ENCODE measurements at regions not wholly inside any gene's neighbourhood (a gene's known extent, or its start where the extent isn't known, plus 50 kb on each side); places are given as distances from the start of the nearest gene placed in this dataset.

DNA sequence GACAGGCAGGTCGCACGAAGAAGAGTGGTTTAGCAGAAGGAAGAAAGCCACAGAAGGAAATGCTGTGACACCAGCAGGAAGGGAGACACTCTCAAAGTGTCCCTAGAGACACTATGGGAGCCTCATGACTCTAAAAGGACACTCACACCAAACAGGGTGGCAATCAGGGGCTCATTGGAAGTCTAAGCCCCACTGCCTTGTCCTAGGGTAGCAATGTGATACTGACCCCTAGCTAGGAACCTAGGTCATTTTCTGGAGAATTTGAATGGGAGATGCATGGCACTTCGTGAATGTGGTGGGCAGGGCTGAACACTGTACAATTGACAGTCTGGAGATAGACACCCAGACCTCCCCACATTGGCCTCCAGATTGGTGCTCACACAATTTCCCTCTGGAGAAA lies 385.0 kb downstream of the EIPR1 start:
- DNase-seq (ENCODE audit: low read depth), result no peak
- Histone ChIP-seq H3K4me3 (ENCODE audit: low read depth, low read length) (no peak overlapping the region), H3K27me3 (ENCODE audit: control insufficient read depth, insufficient read depth, low read length) (no peaks in the 10 kb centered on the region), H3K36me3 (ENCODE audit: control insufficient read depth, insufficient read depth, low read length) (no peaks in the 10 kb centered on the region)
- TF ChIP-seq, protein P1, sequence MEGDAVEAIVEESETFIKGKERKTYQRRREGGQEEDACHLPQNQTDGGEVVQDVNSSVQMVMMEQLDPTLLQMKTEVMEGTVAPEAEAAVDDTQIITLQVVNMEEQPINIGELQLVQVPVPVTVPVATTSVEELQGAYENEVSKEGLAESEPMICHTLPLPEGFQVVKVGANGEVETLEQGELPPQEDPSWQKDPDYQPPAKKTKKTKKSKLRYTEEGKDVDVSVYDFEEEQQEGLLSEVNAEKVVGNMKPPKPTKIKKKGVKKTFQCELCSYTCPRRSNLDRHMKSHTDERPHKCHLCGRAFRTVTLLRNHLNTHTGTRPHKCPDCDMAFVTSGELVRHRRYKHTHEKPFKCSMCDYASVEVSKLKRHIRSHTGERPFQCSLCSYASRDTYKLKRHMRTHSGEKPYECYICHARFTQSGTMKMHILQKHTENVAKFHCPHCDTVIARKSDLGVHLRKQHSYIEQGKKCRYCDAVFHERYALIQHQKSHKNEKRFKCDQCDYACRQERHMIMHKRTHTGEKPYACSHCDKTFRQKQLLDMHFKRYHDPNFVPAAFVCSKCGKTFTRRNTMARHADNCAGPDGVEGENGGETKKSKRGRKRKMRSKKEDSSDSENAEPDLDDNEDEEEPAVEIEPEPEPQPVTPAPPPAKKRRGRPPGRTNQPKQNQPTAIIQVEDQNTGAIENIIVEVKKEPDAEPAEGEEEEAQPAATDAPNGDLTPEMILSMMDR (IDR thresholded peaks at IDR 0.05; ENCODE audit: insufficient read depth, low read length, poor library complexity, severe bottlenecking), result no peak

DNA sequence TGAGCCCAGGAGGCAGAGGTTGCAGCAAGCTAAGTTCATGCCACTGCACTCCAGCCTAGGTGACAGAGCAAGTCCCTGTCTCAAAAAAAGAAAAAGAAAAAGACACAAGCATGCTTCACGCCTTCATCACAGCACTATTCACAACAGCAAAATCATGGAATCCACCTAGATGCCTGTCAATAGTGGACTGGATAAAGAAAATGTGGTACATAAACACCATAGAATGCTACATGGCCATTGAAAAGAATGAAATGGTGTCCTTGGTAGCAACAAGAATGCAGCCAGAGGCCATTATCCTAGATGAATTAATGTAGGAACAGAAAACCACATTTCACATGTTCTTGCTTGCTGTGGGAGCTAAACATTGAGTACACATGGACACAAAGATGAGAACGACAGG lies 392.6 kb downstream of the EIPR1 start:
- no peak for DNase-seq (ENCODE audit: low read depth)
- TF ChIP-seq, protein P1 (IDR thresholded peaks at IDR 0.05; ENCODE audit: insufficient read depth, low read length, poor library complexity, severe bottlenecking), result no peak
- Histone ChIP-seq H3K27me3 (ENCODE audit: control insufficient read depth, insufficient read depth, low read length) (no peaks in the 10 kb centered on the region), H3K4me3 (ENCODE audit: low read depth, low read length) (no peak overlapping the region), H3K36me3 (ENCODE audit: control insufficient read depth, insufficient read depth, low read length) (no peaks in the 10 kb centered on the region)

DNA sequence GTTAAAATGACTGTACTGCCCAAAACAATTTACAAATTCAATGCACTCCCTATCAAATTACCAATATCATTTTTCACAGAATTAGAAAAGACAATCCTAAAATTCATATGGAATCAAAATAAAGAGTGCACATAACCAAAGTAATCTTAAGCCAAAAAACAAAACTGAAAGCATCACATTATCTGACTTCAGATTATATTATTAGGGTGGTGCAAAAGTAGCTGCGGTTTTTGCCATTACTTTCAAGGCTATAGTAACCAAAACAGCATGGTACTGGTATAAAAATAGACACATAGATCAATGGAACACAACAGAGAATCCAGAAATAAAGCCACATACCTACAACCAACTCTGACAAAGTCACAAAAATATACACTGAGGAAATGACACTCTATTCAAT lies 396.6 kb downstream of the EIPR1 start:
- TF ChIP-seq, protein P1 (IDR thresholded peaks at IDR 0.05; ENCODE audit: insufficient read depth, low read length, poor library complexity, severe bottlenecking), result no peak
- DNase-seq (ENCODE audit: low read depth), result no peak

DNA sequence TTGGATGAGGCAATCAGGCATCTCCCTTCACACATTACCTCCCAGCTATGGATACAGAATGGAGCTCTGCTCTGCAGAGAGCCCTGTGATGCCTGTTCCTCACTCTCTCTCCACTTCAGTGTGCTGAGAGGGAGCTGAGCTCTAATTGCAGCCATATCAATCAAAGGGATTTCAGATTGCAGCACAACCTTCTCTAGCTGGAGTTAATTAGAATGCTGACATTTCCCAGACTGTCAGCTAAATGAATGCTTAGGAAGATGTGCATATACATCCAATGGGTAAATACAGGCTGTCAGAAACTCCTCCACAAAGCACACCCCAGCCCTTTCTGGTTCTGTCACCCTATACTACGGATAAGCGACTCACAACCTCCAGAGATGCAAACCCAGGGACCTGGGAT lies 402.6 kb downstream of the EIPR1 start:
- H3K4me3 ChIP-seq (ENCODE audit: low read depth, low read length), result no peak overlapping the region
- H3K36me3 ChIP-seq (ENCODE audit: control insufficient read depth, insufficient read depth, low read length), result no peaks in the 10 kb centered on the region
- TF ChIP-seq, protein P1 (IDR thresholded peaks at IDR 0.05; ENCODE audit: insufficient read depth, low read length, poor library complexity, severe bottlenecking), result no peak
- no peak for DNase-seq (ENCODE audit: low read depth)
- no peaks in the 10 kb centered on the region for H3K27me3 ChIP-seq (ENCODE audit: control insufficient read depth, insufficient read depth, low read length)

More for the DNA sequence above, 396.6 kb downstream of the EIPR1 start:
- Histone ChIP-seq H3K36me3 (ENCODE audit: control insufficient read depth, insufficient read depth, low read length) (no peaks in the 10 kb centered on the region), H3K27me3 (ENCODE audit: control insufficient read depth, insufficient read depth, low read length) (no peaks in the 10 kb centered on the region), H3K4me3 (ENCODE audit: low read depth, low read length) (no peak overlapping the region)

DNA sequence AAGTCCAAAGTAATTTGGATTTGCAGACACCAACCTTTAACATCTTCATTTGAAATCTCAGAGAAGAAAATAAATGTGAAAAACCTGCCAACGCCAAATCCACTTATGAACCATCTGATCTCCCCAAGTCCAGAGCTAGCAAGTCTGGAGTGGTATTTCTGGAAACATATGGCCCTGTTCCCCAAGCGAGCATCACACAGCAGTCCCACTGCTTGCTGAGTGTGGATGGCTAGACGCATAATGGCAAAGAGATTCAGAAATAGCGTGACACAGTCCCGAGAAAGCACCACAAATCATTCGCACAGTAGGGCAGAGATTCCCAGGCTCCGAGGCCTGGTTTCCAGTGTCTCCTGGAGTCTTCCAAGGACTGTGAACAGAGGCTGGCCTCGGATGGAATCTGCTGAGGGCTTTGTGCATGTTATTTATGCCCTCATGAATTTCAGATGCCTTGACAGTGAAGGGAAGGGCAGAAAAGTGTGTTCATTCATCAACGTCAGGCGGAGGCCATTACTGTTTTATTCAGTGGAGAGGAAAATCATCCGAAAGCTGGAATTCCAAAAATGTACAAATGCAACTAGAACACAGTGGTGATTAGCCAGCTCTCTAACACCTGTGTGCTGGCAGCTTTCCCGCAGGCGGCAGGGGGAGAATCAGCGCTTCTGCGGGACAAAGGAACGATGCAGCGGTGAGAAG lies 417.0 kb downstream of the EIPR1 start:
- no peaks in the 10 kb centered on the region for H3K36me3 ChIP-seq (ENCODE audit: control insufficient read depth, insufficient read depth, low read length)
- no peak overlapping the region for H3K4me3 ChIP-seq (ENCODE audit: low read depth, low read length)
- DNase-seq (ENCODE audit: low read depth), result no peak
- H3K27me3 ChIP-seq (ENCODE audit: control insufficient read depth, insufficient read depth, low read length), result no peaks in the 10 kb centered on the region
- TF ChIP-seq, protein P1 (IDR thresholded peaks at IDR 0.05; ENCODE audit: insufficient read depth, low read length, poor library complexity, severe bottlenecking), result no peak

DNA sequence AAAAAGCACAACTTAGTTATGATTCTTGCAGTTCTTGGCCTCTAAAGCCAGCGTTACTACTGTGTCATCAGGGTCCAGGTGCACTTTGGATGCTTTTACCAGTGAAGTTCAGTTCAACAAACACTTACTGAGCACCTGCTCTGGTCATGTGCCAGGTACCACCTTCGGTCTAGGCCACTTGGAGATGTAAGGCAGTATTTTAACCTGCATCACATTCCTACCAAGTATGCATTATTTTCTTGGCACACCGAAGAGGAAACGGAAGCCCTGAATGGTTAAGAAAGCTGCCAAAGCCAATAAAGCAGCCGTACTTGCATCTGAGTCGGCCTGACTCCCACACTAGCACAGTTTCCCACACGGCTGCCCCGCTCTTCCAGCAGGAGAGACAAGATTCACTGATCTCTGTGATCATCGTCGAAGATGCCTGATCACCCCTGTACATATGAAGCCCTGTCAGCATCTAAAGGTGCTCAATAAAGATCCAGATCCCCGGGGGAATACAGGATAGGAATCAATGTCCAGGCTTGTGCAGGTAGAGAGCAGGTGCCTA lies 427.1 kb downstream of the EIPR1 start:
- TF ChIP-seq, protein P1 (IDR thresholded peaks at IDR 0.05; ENCODE audit: insufficient read depth, low read length, poor library complexity, severe bottlenecking), result no peak
- Histone ChIP-seq H3K27me3 (ENCODE audit: control insufficient read depth, insufficient read depth, low read length) (no peaks in the 10 kb centered on the region), H3K36me3 (ENCODE audit: control insufficient read depth, insufficient read depth, low read length) (no peaks in the 10 kb centered on the region), H3K4me3 (ENCODE audit: low read depth, low read length) (no peak overlapping the region)
- no peak for DNase-seq (ENCODE audit: low read depth)

Data from kidney epithelial cell (primary cell).